T-helper 2 cell treated with Interferon-gamma antibody and Interleukin-4, amounts not matched to agents 5 μg/mL and 100 μg/mL, for 36 hours (primary cell): ENCODE measurements at regions not wholly inside any gene's neighbourhood (a gene's known extent, or its start where the extent isn't known, plus 50 kb on each side); places are given as distances from the start of the nearest gene placed in this dataset.
"Not testable (repeated sequence)": the region's sequence is repeated elsewhere in the genome, so short reads cannot be mapped to it uniquely, and the experiment has no call there.

ENCODE experiments used
- DNase-seq: peaks from one replicate; pipeline ENCODE4 v3.0.0; 2021; ENCODE audit warnings: low spot score
- H3K27ac Mint-ChIP-seq: one replicate; pipeline ENCODE4 v1.8.0; 2021; ENCODE audit warnings: mild to moderate bottlenecking, mixed read lengths
- H3K27me3 Mint-ChIP-seq: one replicate; pipeline ENCODE4 v1.8.0; 2021; ENCODE audit warnings: low read depth, mixed read lengths
- H3K36me3 Mint-ChIP-seq: one replicate; pipeline ENCODE4 v1.8.0; 2021; ENCODE audit warnings: low read depth, mixed read lengths
- H3K4me1 Mint-ChIP-seq: one replicate; pipeline ENCODE4 v1.8.0; 2021; ENCODE audit warnings: low read depth, mixed read lengths
- H3K4me3 Mint-ChIP-seq: one replicate; pipeline ENCODE4 v1.8.0; 2022; ENCODE audit warnings: mild to moderate bottlenecking, moderate library complexity, mixed read lengths
- H3K9me3 Mint-ChIP-seq: one replicate; pipeline ENCODE4 v1.8.0; 2021; ENCODE audit warnings: mixed read lengths

DNA sequence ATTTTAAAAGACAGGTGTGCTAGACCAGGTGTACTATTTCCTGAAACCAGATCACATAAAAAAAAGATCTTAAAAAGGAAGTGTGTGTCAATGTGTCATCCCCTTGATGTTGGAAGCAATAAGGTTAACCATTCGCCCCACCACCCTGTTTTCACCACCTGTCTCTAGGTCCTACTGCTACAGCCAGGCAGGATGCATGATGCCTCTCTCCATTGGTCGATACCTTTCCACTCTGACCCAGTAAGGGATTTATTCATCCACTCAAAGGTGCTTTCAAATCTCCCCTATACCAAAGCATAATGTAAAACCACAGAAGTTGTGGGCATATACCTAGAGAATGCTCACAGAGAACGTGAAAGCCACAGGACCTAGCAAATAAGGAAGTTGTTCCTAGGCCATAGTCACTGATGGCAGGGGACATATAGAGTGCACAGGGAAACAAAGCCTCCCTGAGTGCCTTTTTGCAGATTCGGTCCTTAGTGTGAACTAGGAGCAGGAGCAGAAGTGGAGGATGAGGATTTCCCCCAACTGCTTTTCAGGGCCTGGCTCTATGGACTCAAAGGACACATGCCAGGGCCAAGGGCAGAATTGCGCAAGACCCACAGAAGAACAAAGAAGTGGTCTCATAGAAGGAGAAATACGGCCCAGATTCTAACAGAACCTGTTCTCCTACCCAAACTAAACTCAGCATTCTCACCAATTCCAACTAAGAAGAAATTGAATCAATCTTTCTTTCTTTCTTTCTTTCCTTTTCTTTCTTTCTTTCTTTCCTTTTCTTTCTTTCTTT is 631.5 kb upstream of the NRP1 start:
- DNase-seq = no peak
- H3K27me3 Mint-ChIP-seq = no peaks in the 10 kb centered on the region
- H3K4me3 Mint-ChIP-seq = no peak overlapping the region
- H3K27ac Mint-ChIP-seq = no peak overlapping the region
- no peaks in the 10 kb centered on the region for H3K4me1 Mint-ChIP-seq
- H3K9me3 Mint-ChIP-seq = no peaks in the 10 kb centered on the region
- H3K36me3 Mint-ChIP-seq = no peaks in the 10 kb centered on the region

DNA sequence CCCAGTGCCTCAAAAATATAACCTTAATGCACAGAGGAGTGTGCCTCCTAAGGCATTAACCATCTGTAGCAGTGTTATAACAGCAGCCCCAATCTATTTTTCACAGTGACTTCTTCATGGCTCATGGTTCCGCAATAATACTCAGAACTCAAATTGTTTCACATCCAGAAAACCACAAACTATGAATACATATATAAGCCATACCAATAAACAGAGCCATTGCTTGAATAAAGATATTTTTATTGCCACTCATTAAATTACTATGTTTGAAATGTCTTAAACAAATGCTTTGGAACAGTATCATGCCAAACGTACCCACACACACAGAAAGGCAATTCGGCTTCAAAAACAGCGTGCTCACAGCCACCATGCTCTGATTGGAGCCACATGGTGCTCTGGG is 629.3 kb upstream of the NRP1 start:
- H3K36me3 Mint-ChIP-seq = no peaks in the 10 kb centered on the region
- no peaks in the 10 kb centered on the region for H3K9me3 Mint-ChIP-seq
- DNase-seq = no peak
- H3K4me1 Mint-ChIP-seq = no peaks in the 10 kb centered on the region
- no peaks in the 10 kb centered on the region for H3K27me3 Mint-ChIP-seq
- no peak overlapping the region for H3K27ac Mint-ChIP-seq
- no peak overlapping the region for H3K4me3 Mint-ChIP-seq

DNA sequence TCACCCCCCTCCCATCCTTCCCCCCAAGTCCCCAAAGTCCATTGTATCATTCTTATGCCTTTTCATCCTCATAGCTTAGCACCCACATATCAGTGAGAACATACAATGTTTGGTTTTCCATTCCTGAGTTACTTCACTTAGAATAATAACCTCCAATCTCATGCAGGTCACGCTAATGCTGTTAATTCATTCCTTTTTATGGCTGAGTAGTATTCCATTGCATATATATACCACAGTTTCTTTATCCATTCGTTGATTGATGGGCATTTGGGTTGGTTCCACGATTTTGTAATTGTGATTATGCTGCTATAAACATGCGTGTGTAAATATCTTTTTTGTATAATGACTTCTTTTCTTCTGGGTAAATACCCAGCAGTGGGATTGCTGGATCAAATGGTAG is 621.9 kb upstream of the NRP1 start:
- H3K9me3 Mint-ChIP-seq, H3K36me3 Mint-ChIP-seq, H3K27ac Mint-ChIP-seq, DNase-seq, H3K4me3 Mint-ChIP-seq, H3K4me1 Mint-ChIP-seq, H3K27me3 Mint-ChIP-seq: not testable (repeated sequence)

DNA sequence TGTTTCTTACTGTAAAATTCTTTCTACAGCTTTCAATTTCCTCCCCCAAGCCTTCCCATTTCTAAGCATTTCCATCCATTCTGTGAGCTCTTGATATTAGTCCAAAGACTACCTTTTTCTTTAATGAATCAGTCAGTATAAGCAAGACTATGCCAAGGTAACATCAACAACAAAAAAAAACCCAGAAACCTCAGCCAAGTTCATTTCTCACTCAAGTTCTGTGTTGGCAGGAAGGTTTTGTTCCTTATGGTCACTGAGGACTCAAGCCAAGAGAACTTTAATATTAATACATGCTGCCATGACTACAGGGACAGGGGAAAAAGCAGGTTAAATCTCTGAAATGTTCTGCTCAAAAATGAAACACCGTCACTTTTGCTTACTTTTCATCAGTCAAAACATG is 621.2 kb upstream of the NRP1 start:
- no peaks in the 10 kb centered on the region for H3K36me3 Mint-ChIP-seq
- H3K4me1 Mint-ChIP-seq = no peaks in the 10 kb centered on the region
- H3K27me3 Mint-ChIP-seq = no peaks in the 10 kb centered on the region
- no peak for DNase-seq
- no peaks in the 10 kb centered on the region for H3K9me3 Mint-ChIP-seq
- H3K27ac Mint-ChIP-seq = no peak overlapping the region
- H3K4me3 Mint-ChIP-seq = no peak overlapping the region

DNA sequence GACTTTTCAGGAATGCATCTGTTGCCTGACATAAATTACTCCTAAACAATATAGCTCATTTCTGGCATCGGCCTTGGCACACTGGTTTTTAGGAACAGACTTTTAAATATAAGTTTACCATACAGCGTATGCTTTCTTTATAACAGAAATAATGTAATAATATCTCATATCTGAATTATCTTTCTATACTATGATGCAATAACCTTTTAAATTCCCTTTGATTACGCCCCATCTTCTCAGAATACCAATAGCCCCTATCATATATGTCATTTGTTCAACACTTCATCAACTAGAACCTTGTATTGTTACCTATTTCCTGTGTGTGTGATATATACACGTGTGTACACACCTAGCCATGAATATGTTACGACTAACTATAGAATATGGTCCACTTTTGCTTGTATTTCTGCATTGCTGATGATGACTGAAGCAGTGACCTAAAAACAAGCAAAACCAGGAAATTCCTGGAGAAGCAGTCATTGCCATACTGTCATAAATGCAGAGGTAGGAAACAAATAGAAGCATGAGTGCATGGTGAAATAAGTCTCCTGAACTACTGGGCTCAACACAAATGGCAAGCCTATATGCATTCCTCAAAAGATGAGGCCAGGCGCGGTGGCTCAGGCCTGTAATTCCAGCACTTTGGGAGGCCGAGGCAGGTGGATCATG is 618.4 kb upstream of the NRP1 start:
- no peak for DNase-seq
- H3K4me3 Mint-ChIP-seq = no peak overlapping the region
- H3K27ac Mint-ChIP-seq = no peak overlapping the region
- no peaks in the 10 kb centered on the region for H3K4me1 Mint-ChIP-seq
- H3K9me3 Mint-ChIP-seq = no peaks in the 10 kb centered on the region
- no peaks in the 10 kb centered on the region for H3K27me3 Mint-ChIP-seq
- no peaks in the 10 kb centered on the region for H3K36me3 Mint-ChIP-seq

DNA sequence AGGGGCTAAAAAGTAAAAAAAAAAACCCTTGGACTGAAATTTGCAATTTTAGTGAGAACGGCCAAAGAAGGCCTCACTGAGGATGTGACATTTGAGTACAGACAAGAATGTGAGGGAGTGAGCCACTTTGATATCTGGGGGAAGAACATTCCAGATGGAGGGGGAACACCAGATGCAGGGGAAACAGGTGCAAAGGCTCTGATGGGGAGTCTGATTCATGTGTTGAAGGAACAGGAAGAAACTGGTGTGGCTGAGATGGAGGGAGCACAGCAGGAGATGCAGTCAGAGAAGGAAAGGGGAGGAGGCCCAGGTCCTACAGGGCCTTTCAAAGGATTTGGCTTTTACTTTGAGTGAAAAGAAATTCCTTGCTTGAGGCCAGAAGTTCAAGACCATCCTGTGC is 615.7 kb upstream of the NRP1 start:
- H3K36me3 Mint-ChIP-seq = no peaks in the 10 kb centered on the region
- H3K27me3 Mint-ChIP-seq = no peaks in the 10 kb centered on the region
- H3K4me3 Mint-ChIP-seq = no peak overlapping the region
- no peak overlapping the region for H3K27ac Mint-ChIP-seq
- H3K4me1 Mint-ChIP-seq = no peaks in the 10 kb centered on the region
- H3K9me3 Mint-ChIP-seq = no peaks in the 10 kb centered on the region
- DNase-seq = no peak

DNA sequence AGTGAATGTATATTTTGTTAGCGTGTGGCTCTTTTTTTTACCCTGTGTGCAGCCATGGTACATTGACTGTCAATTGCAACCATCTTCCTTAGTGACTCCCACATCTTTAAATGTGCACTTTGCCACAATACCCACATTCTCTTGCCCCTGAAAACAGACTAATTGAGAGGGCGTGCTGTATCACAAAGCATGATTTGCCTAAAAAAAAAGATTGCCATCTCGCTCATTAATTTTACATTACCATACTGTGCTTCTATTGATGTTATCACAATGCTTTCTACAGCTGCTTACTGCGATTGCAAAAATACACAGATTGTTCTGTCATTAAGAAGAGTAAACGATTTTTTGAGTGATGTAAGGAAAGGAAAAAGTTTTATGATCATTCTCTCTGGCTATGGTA is 613.1 kb upstream of the NRP1 start:
- no peak for DNase-seq
- Mint-ChIP-seq H3K9me3 (no peaks in the 10 kb centered on the region), H3K4me3 (no peak overlapping the region), H3K27ac (no peak overlapping the region), H3K27me3 (no peaks in the 10 kb centered on the region), H3K4me1 (no peaks in the 10 kb centered on the region), H3K36me3 (no peaks in the 10 kb centered on the region)

DNA sequence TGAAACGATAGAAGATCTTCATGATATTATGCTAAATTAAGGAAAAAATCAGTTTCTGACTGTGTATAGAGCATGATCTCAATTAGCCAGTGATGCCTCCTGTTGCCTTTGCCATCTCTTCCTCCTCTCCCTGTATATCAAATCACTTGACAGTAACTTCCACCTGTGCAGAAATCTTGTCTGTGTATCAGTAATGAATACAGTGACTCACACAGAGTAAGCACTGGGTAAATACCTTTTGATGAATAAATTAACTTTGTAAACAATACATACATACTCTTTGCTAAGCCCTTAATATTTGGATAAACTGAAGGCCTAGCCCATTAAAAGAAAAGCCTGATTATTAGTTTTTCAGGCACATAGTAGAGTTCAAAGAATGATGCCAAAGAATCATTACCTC is 610.6 kb upstream of the NRP1 start:
- Mint-ChIP-seq H3K36me3 (no peaks in the 10 kb centered on the region), H3K9me3 (no peaks in the 10 kb centered on the region), H3K27ac (no peak overlapping the region), H3K27me3 (no peaks in the 10 kb centered on the region), H3K4me3 (no peak overlapping the region), H3K4me1 (no peaks in the 10 kb centered on the region)
- no peak for DNase-seq

DNA sequence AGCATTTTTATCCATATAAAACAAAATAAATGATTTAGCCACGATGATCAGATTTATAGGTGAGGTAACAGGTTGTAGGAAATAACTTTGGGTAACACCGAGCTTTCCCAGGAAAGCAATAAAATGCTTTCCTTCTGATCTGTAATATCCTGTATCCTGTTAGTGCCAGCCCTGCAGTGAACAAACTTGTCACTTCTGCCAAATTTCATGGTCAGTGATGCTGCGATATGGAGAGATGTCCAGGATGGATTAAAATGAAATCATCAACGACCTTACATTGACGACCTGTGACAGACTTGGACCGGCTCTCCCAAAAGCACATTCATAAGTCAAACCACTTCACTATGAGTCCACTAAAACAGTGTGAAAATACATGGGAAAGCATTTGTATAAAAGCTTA is 608.0 kb upstream of the NRP1 start:
- no peaks in the 10 kb centered on the region for H3K36me3 Mint-ChIP-seq
- no peak for DNase-seq
- H3K4me3 Mint-ChIP-seq = no peak overlapping the region
- no peaks in the 10 kb centered on the region for H3K9me3 Mint-ChIP-seq
- no peaks in the 10 kb centered on the region for H3K27me3 Mint-ChIP-seq
- no peak overlapping the region for H3K27ac Mint-ChIP-seq
- no peaks in the 10 kb centered on the region for H3K4me1 Mint-ChIP-seq

DNA sequence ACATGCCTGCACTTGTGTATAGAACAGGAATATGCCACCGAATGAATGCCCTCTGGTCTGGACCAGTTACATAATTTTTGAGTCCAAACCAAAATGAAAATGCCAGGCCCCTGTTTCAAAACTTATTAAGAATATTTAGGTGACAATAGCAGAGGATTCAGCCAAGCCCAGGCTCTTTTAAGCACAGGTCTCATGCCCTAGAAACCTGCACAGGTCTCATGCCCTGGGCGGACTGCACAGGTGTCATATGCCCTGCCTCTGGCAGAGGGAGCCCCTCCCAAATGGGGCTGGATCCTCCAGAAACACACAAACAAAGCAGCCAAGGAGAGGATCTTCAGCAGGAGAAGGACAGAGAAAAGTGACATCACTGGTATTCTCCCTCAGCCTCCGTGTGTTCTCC is 605.4 kb upstream of the NRP1 start:
- no peak for DNase-seq
- no peaks in the 10 kb centered on the region for H3K27me3 Mint-ChIP-seq
- no peaks in the 10 kb centered on the region for H3K4me1 Mint-ChIP-seq
- H3K36me3 Mint-ChIP-seq = no peaks in the 10 kb centered on the region
- no peak overlapping the region for H3K27ac Mint-ChIP-seq
- H3K4me3 Mint-ChIP-seq = no peak overlapping the region
- no peaks in the 10 kb centered on the region for H3K9me3 Mint-ChIP-seq

DNA sequence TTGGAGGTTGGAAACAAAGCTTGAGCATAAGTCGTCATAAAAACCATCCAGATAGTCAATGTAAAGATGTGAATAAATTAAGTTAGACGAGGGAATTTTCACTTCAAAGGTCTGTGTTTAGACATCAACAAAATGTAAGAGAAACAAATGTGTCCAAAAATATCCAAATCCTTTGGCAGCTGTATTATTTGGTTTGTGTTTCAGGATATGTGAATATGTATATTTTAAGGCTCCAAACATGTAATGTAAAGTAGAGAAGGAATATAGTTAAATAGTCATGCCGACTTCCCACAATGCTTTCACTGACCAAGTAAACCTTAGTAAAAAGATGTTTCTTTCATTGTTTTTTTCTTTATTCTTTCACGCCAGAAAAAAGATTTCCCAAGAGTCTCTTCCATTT is 604.9 kb upstream of the NRP1 start:
- no peaks in the 10 kb centered on the region for H3K4me1 Mint-ChIP-seq
- H3K27me3 Mint-ChIP-seq = no peaks in the 10 kb centered on the region
- no peak overlapping the region for H3K27ac Mint-ChIP-seq
- H3K4me3 Mint-ChIP-seq = no peak overlapping the region
- H3K36me3 Mint-ChIP-seq = no peaks in the 10 kb centered on the region
- no peak for DNase-seq
- no peaks in the 10 kb centered on the region for H3K9me3 Mint-ChIP-seq

DNA sequence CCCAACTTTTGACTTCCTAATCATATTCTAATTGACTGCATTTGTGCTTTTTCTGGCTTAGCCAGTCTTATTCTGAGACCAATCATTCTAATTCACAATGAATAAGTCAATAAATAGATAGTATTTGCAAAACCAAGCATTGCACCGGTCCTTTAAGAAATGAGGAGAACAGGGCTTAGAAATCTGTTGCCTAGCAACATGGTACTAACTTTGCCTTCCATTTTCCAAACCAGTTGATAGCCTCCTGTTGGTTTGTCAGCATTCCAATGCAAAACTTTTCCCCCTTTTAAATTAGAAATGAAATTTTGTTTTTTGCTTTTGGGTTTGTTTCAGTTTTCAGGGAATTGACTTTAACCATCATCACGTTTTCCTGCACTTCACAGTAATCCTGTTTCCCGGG is 603.5 kb upstream of the NRP1 start:
- no peaks in the 10 kb centered on the region for H3K36me3 Mint-ChIP-seq
- no peak overlapping the region for H3K4me3 Mint-ChIP-seq
- no peak for DNase-seq
- H3K9me3 Mint-ChIP-seq = no peaks in the 10 kb centered on the region
- no peaks in the 10 kb centered on the region for H3K27me3 Mint-ChIP-seq
- H3K4me1 Mint-ChIP-seq = no peaks in the 10 kb centered on the region
- H3K27ac Mint-ChIP-seq = no peak overlapping the region

DNA sequence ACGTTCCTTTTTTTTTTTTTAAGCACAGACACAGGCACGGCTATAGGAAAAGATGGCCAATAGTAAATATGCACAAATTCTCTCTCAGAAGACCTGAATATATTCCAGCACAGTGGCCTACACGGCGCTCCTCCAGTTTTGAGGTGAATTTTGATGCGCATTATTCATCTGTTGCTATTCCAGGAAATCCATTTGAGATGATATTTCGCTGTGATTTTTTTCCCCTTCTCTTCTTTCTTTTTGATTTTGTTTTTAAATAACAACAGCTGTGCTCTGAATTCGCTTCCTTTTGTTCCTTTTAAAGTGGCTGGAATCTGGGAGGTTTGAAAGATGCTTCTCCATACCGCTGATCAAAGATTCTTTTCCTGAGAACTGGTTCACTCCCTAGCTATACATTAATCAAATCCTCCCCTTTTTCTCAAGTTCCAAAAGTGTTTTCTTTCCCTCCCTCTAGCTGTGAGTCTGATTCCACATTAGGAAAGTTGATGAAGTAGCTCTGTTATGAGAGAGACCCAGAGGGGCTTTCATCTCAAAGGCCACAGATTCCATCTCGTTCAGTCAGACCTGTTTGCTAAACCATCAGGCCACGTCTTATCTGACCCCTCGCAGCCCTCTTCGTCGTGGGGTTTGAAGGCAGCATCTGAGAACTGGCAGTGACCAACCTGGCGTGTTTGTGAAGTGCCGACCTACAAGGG is 602.7 kb upstream of the NRP1 start:
- H3K4me3 Mint-ChIP-seq = no peak overlapping the region
- H3K27ac Mint-ChIP-seq = no peak overlapping the region
- DNase-seq = no peak
- no peaks in the 10 kb centered on the region for H3K27me3 Mint-ChIP-seq
- H3K9me3 Mint-ChIP-seq = no peaks in the 10 kb centered on the region
- H3K36me3 Mint-ChIP-seq = no peaks in the 10 kb centered on the region
- H3K4me1 Mint-ChIP-seq = no peaks in the 10 kb centered on the region

DNA sequence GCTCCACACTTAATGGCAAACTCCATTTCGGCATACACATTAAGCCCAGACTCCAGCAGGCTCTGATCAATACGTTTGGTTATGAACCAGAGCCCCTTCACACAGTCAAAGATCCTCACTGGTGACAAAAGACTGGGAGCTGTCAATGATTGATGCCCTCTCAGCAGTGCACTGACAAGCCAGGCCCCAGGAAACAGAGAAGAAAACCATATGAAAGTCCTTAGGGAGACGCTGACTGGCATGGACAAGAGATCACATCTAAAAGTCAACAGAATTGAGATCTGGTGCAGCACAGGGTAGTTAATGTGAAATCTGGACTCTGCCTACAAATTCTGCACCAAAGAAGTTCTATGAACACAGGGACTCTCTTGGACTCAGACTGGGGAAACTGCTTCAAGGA is 600.9 kb upstream of the NRP1 start:
- no peak for DNase-seq
- no peak overlapping the region for H3K27ac Mint-ChIP-seq
- no peaks in the 10 kb centered on the region for H3K27me3 Mint-ChIP-seq
- H3K36me3 Mint-ChIP-seq = no peaks in the 10 kb centered on the region
- H3K9me3 Mint-ChIP-seq = no peaks in the 10 kb centered on the region
- H3K4me1 Mint-ChIP-seq = no peaks in the 10 kb centered on the region
- no peak overlapping the region for H3K4me3 Mint-ChIP-seq
